Hepatocyte (in vitro differentiated cells): ENCODE measurements at regions not wholly inside any gene's neighbourhood (a gene's known extent, or its start where the extent isn't known, plus 50 kb on each side); places are given as distances from the start of the nearest gene placed in this dataset.

ENCODE experiments used
- DNase-seq: peaks from one replicate; pipeline ENCODE4 v3.0.0-alpha.2; 2016; ENCODE audit warnings: low spot score
- H2AFZ ChIP-seq: fragments of 200-600 bp; sonication (generic); 2 replicates; pipeline ENCODE4 v1.6.0; 2016; ENCODE audit warnings: antibody characterized with exemption, mild to moderate bottlenecking
- H3K27ac ChIP-seq: fragments of 200-600 bp; sonication (generic); 2 replicates; pipeline ENCODE4 v1.5.1; 2016; ENCODE audit warnings: mild to moderate bottlenecking
- H3K27me3 ChIP-seq: fragments of 200-600 bp; sonication (generic); 2 replicates; pipeline ENCODE4 v1.6.1; 2016
- H3K36me3 ChIP-seq: fragments of 200-600 bp; sonication (generic); replicated peaks from 2 replicates; pipeline ENCODE4 v1.5.1; 2016; ENCODE audit warnings: low read depth; ENCODE audit not compliant: insufficient read depth
- H3K4me1 ChIP-seq: fragments of 200-600 bp; sonication (generic); 2 replicates; pipeline ENCODE4 v1.5.1; 2016; ENCODE audit warnings: mild to moderate bottlenecking, moderate library complexity; ENCODE audit not compliant: insufficient read depth
- H3K4me2 ChIP-seq: fragments of 200-600 bp; sonication (generic); 2 replicates; pipeline ENCODE4 v1.6.0; 2016
- H3K4me3 ChIP-seq: fragments of 200-600 bp; sonication (generic); 2 replicates; pipeline ENCODE4 v1.5.1; 2016; ENCODE audit warnings: mild to moderate bottlenecking
- H3K79me2 ChIP-seq: fragments of 200-600 bp; sonication (generic); 2 replicates; pipeline ENCODE4 v1.6.0; 2017; ENCODE audit warnings: mild to moderate bottlenecking
- H3K9me2 ChIP-seq: fragments of 200-600 bp; sonication (generic); replicated peaks from 2 replicates; pipeline ENCODE4 v1.6.0; 2017; ENCODE audit warnings: mild to moderate bottlenecking; ENCODE audit not compliant: insufficient read depth
- H3K9me3 ChIP-seq: fragments of 200-600 bp; sonication (generic); 2 replicates; pipeline ENCODE4 v1.5.1; 2016; ENCODE audit warnings: low read depth, mild to moderate bottlenecking
- H4K20me1 ChIP-seq: fragments of 200-600 bp; sonication (generic); 2 replicates; pipeline ENCODE4 v1.6.0; 2016; ENCODE audit warnings: mild to moderate bottlenecking; ENCODE audit not compliant: insufficient read depth, poor library complexity, severe bottlenecking
- EZH2 ChIP-seq: fragments of 200-600 bp; sonication (generic); IDR thresholded peaks from 2 replicates; pipeline ENCODE4 v1.6.1; 2016; ENCODE audit warnings: antibody characterized with exemption, mild to moderate bottlenecking, borderline replicate concordance
- EZH2phosphoT487 ChIP-seq: fragments of 200-600 bp; sonication (generic); IDR thresholded peaks from one replicate; pipeline ENCODE4 v1.6.1; 2018; ENCODE audit warnings: antibody characterized with exemption, mild to moderate bottlenecking, low read depth, moderate library complexity; ENCODE audit not compliant: unreplicated experiment, severe bottlenecking
- WGBS: methylation state at CpG from one replicate; pipeline ENCODE4 v1.1.6; 2016; ENCODE audit warnings: low lambda C conversion rate; ENCODE audit errors: missing lambda C conversion rate; 5-methylcytosine and 5-hydroxymethylcytosine counted together
- TF ChIP-seq, protein P1 (sequence below): fragments of 200-600 bp; sonication (generic); IDR thresholded peaks from 2 replicates; pipeline ENCODE4 v1.5.1; 2016; ENCODE audit warnings: antibody characterized with exemption, mild to moderate bottlenecking; ENCODE audit not compliant: poor library complexity

GRCh38 chr4:180913750-180914149, 1329.5 kb upstream of the TENM3 start:
- DNase-seq = no peak
- Histone ChIP-seq H3K4me1 (no peaks in the 10 kb centered on the region), H3K36me3 (no peaks in the 10 kb centered on the region), H2AFZ (no peak overlapping the region), H3K27me3 (no peaks in the 10 kb centered on the region), H3K4me3 (no peak overlapping the region), H3K79me2 (no peaks in the 10 kb centered on the region), H3K4me2 (no peak overlapping the region), H3K27ac (no peak overlapping the region), H3K9me2 (no peaks in the 10 kb centered on the region), H4K20me1 (no peaks in the 10 kb centered on the region), H3K9me3 (no peaks in the 10 kb centered on the region)
- TF ChIP-seq EZH2phosphoT487 (no peak), EZH2 (no peak)
- TF ChIP-seq, protein P1, sequence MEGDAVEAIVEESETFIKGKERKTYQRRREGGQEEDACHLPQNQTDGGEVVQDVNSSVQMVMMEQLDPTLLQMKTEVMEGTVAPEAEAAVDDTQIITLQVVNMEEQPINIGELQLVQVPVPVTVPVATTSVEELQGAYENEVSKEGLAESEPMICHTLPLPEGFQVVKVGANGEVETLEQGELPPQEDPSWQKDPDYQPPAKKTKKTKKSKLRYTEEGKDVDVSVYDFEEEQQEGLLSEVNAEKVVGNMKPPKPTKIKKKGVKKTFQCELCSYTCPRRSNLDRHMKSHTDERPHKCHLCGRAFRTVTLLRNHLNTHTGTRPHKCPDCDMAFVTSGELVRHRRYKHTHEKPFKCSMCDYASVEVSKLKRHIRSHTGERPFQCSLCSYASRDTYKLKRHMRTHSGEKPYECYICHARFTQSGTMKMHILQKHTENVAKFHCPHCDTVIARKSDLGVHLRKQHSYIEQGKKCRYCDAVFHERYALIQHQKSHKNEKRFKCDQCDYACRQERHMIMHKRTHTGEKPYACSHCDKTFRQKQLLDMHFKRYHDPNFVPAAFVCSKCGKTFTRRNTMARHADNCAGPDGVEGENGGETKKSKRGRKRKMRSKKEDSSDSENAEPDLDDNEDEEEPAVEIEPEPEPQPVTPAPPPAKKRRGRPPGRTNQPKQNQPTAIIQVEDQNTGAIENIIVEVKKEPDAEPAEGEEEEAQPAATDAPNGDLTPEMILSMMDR = no peak
- 44% methylated on average over 1 of the region's 1 CpG for WGBS

GRCh38 chr4:180923486-180923885, 1319.7 kb upstream of the TENM3 start:
- no peak overlapping the region for H2AFZ ChIP-seq
- no peaks in the 10 kb centered on the region for H3K9me2 ChIP-seq
- no peaks in the 10 kb centered on the region for H3K36me3 ChIP-seq
- H3K79me2 ChIP-seq = no peaks in the 10 kb centered on the region
- no peak overlapping the region for H3K4me2 ChIP-seq
- no peaks in the 10 kb centered on the region for H3K27me3 ChIP-seq
- H4K20me1 ChIP-seq = no peaks in the 10 kb centered on the region
- H3K4me1 ChIP-seq = no peaks in the 10 kb centered on the region
- H3K4me3 ChIP-seq = no peak overlapping the region
- no peak overlapping the region for H3K27ac ChIP-seq
- no peak for TF ChIP-seq EZH2phosphoT487
- TF ChIP-seq EZH2 = no peak
- TF ChIP-seq, protein P1 = no peak
- DNase-seq = no peak
- no peaks in the 10 kb centered on the region for H3K9me3 ChIP-seq

DNA sequence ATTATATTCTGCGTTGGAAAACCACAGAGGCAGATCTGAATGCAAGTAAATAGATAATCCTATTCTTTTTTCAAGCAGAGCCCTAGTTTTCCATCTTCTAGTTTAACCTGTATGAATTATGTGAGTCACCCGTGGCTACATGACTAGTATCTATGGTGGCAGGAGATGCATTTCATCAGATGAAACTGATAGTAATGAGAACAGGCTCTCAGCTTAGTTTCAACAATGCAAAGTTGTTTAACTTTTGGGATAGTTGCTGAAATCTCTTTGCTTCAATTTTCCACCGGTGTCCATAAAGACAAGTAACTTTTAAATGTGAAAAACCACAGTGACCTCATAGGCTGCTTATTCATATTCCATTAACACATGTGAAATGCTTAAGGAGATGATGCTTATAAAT, 1317.4 kb upstream of the TENM3 start:
- no peaks in the 10 kb centered on the region for H3K27me3 ChIP-seq
- TF ChIP-seq, protein P1 = no peak
- no peak for TF ChIP-seq EZH2phosphoT487
- TF ChIP-seq EZH2 = no peak
- no peak overlapping the region for H3K4me3 ChIP-seq
- 86% methylated on average over 3 of the region's 3 CpGs for WGBS
- H3K9me2 ChIP-seq = no peaks in the 10 kb centered on the region
- H4K20me1 ChIP-seq = no peaks in the 10 kb centered on the region
- H2AFZ ChIP-seq = no peak overlapping the region
- no peak overlapping the region for H3K27ac ChIP-seq
- H3K79me2 ChIP-seq = no peaks in the 10 kb centered on the region
- H3K36me3 ChIP-seq = no peaks in the 10 kb centered on the region
- no peak overlapping the region for H3K4me2 ChIP-seq
- H3K4me1 ChIP-seq = no peaks in the 10 kb centered on the region
- DNase-seq = no peak
- H3K9me3 ChIP-seq = no peaks in the 10 kb centered on the region

GRCh38 chr4:180926277-180926676, 1316.9 kb upstream of the TENM3 start:
- Histone ChIP-seq H3K36me3 (no peaks in the 10 kb centered on the region), H3K27ac (no peak overlapping the region), H3K4me1 (no peaks in the 10 kb centered on the region), H3K4me3 (no peak overlapping the region), H3K4me2 (no peak overlapping the region), H3K9me3 (no peaks in the 10 kb centered on the region), H3K27me3 (no peaks in the 10 kb centered on the region), H3K79me2 (no peaks in the 10 kb centered on the region), H4K20me1 (no peaks in the 10 kb centered on the region), H2AFZ (no peak overlapping the region), H3K9me2 (no peaks in the 10 kb centered on the region)
- TF ChIP-seq EZH2 (no peak), EZH2phosphoT487 (no peak)
- TF ChIP-seq, protein P1 = no peak
- DNase-seq = no peak
- WGBS = 40% methylated on average over 1 of the region's 1 CpG
